Central memory CD8-positive, alpha-beta T cell (primary cell): ENCODE measurements at regions not wholly inside any gene's neighbourhood (a gene's known extent, or its start where the extent isn't known, plus 50 kb on each side); places are given as distances from the start of the nearest gene placed in this dataset.

ENCODE experiments used
- ATAC-seq: fragments of 150-1000 bp; cut with Tn5 transposase; replicated peaks from 2 replicates; pipeline ENCODE4 v1.10.0; 2022; ENCODE audit warnings: mild to moderate bottlenecking, moderate FRiP score, moderate number of reproducible peaks; ENCODE audit not compliant: poor library complexity, severe bottlenecking; ENCODE audit errors: extremely low read depth
- DNase-seq, 2 donors: peaks; one replicate each; pipeline ENCODE4 v3.0.0; 2021; ENCODE audit warnings: low spot score in 2 of 2
- H3K27ac Mint-ChIP-seq: one replicate; pipeline ENCODE4 v1.8.0; 2022; ENCODE audit warnings: low read depth, mild to moderate bottlenecking, moderate library complexity, mixed read lengths
- H3K27me3 Mint-ChIP-seq: one replicate; pipeline ENCODE4 v1.8.0; 2022; ENCODE audit warnings: mixed read lengths
- H3K36me3 Mint-ChIP-seq: one replicate; pipeline ENCODE4 v1.8.0; 2022; ENCODE audit warnings: mild to moderate bottlenecking, moderate library complexity, mixed read lengths; ENCODE audit not compliant: insufficient read depth
- H3K4me1 Mint-ChIP-seq: one replicate; pipeline ENCODE4 v1.8.0; 2022; ENCODE audit warnings: mixed read lengths
- H3K4me3 Mint-ChIP-seq: one replicate; pipeline ENCODE4 v1.8.0; 2022; ENCODE audit warnings: mild to moderate bottlenecking, moderate library complexity, mixed read lengths
- H3K9me3 Mint-ChIP-seq: one replicate; pipeline ENCODE4 v1.8.0; 2022; ENCODE audit warnings: mixed read lengths

- ATAC-seq (no peak), DNase-seq (no peak)
- Mint-ChIP-seq H3K9me3 (no peaks in the 10 kb centered on the region), H3K27me3 (no peaks in the 10 kb centered on the region), H3K4me3 (no peak overlapping the region), H3K36me3 (no peaks in the 10 kb centered on the region), H3K4me1 (no peaks in the 10 kb centered on the region), H3K27ac (no peak overlapping the region)
Measured at GRCh38 chr13:87887459-87888123, 216.4 kb downstream of the SLITRK5 start.

GRCh38 chr13:87889254-87889653 is 218.1 kb downstream of the SLITRK5 start:
- DNase-seq (no peak), ATAC-seq (no peak)
- Mint-ChIP-seq H3K4me3 (no peak overlapping the region), H3K27ac (no peak overlapping the region), H3K27me3 (no peaks in the 10 kb centered on the region), H3K36me3 (no peaks in the 10 kb centered on the region), H3K9me3 (no peaks in the 10 kb centered on the region), H3K4me1 (no peaks in the 10 kb centered on the region)

- H3K4me3 Mint-ChIP-seq, result no peak overlapping the region
- H3K36me3 Mint-ChIP-seq, result no peaks in the 10 kb centered on the region
- H3K27ac Mint-ChIP-seq, result no peak overlapping the region
- ATAC-seq (no peak), DNase-seq (no peak)
- no peaks in the 10 kb centered on the region for H3K4me1 Mint-ChIP-seq
- no peaks in the 10 kb centered on the region for H3K9me3 Mint-ChIP-seq
- no peaks in the 10 kb centered on the region for H3K27me3 Mint-ChIP-seq
Measured at GRCh38 chr13:87893186-87893585, 222.0 kb downstream of the SLITRK5 start.

DNA sequence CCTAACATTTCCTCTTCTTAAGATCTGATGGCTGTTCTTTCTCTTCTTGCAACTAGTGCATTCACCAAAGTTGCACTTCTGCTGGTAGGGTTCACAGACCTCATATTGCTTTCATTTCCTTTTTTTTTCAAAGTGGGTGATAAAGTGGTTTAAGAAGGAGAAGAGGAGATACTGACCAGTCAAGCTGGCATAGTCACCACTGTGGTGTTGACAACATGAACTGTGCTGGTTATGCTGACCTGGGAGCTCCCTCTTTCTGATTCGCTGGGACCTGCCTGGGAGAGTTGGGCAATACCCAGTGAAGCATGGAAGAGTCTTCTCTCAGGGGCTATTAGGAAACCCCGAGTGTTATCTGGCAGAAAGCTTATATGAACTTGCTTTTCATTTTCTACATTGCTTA is 222.9 kb downstream of the SLITRK5 start:
- Mint-ChIP-seq H3K4me1 (no peaks in the 10 kb centered on the region), H3K27ac (no peak overlapping the region), H3K9me3 (no peaks in the 10 kb centered on the region), H3K36me3 (no peaks in the 10 kb centered on the region), H3K27me3 (no peaks in the 10 kb centered on the region), H3K4me3 (no peak overlapping the region)
- no peak for ATAC-seq
- no peak for DNase-seq

- no peak for DNase-seq
- no peaks in the 10 kb centered on the region for H3K36me3 Mint-ChIP-seq
- H3K4me1 Mint-ChIP-seq, result no peaks in the 10 kb centered on the region
- no peak overlapping the region for H3K27ac Mint-ChIP-seq
- ATAC-seq, result no peak
- H3K9me3 Mint-ChIP-seq, result peaks cover 10% of the 10 kb centered on the region
- no peaks in the 10 kb centered on the region for H3K27me3 Mint-ChIP-seq
- no peak overlapping the region for H3K4me3 Mint-ChIP-seq
Measured at GRCh38 chr13:87903553-87903952, 232.4 kb downstream of the SLITRK5 start.

- DNase-seq (no peak), ATAC-seq (no peak)
- Mint-ChIP-seq H3K4me1 (no peaks in the 10 kb centered on the region), H3K4me3 (no peak overlapping the region), H3K27me3 (no peaks in the 10 kb centered on the region), H3K36me3 (no peaks in the 10 kb centered on the region), H3K9me3 (peaks cover 14% of the 10 kb centered on the region), H3K27ac (no peak overlapping the region)
Measured at GRCh38 chr13:87906411-87906810, 235.2 kb downstream of the SLITRK5 start.

DNA sequence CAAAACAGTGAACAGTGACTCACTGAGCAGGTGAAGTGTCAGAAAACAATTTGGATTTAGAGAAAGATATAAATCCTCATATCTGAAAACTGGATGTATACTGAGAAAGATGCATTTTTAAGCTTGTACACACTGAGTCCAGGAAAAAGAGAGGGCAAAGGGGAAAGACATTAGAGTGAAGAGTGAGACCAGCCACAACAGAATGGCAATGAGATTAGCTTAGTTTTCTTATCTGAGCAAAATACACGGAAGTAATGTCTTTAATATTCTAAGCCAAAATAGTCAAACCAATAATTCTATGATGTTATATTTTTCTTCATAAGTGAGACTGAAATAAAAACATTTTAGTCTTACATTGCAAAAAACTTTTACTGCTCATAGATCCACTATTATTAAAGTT is 236.0 kb downstream of the SLITRK5 start:
- no peak overlapping the region for H3K27ac Mint-ChIP-seq
- no peaks in the 10 kb centered on the region for H3K4me1 Mint-ChIP-seq
- no peak for ATAC-seq
- no peak for DNase-seq
- H3K9me3 Mint-ChIP-seq, result peaks cover 14% of the 10 kb centered on the region
- no peak overlapping the region for H3K4me3 Mint-ChIP-seq
- H3K36me3 Mint-ChIP-seq, result no peaks in the 10 kb centered on the region
- H3K27me3 Mint-ChIP-seq, result no peaks in the 10 kb centered on the region

DNA sequence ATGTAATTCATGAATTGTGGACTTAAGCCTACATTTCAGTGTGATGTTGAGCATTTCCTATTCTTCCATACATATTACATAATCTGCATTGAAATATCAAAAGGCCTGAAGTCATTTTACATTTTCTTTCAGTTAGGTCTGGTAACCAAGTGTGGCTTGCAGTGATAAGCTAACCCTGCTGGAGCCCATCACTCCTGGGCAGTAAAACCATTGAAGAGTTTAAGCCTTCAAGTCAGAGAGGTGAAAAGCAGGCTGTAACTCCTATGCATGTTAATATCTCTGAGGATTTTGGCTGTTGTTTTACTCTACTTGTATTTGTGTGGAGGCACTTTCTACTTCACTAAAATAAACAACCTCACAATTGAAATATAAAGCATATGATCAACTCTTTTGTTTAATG is 248.8 kb downstream of the SLITRK5 start:
- H3K4me1 Mint-ChIP-seq, result no peaks in the 10 kb centered on the region
- DNase-seq (no peak), ATAC-seq (no peak)
- no peak overlapping the region for H3K4me3 Mint-ChIP-seq
- H3K27me3 Mint-ChIP-seq, result no peaks in the 10 kb centered on the region
- no peaks in the 10 kb centered on the region for H3K36me3 Mint-ChIP-seq
- no peak overlapping the region for H3K27ac Mint-ChIP-seq
- peaks cover 32% of the 10 kb centered on the region for H3K9me3 Mint-ChIP-seq

DNA sequence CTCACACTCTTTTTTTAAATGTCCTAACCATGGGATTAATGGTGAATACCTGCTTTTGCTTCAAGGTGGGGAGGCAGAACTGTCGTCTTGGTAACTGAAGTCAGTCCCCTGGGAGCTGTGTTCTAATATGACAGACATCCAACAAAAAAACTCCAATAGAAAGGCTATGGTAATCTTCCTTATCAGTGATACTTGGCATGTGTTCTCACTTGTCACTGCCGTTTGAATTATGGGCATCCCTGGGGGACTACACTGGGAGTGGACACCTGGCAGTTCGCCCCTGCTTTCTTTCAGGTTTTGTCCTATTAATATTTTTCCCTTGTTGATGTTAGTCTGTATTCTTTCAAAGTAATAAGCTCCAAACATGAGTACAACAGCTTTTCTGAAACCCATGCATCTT is 252.6 kb downstream of the SLITRK5 start:
- peaks cover 32% of the 10 kb centered on the region for H3K9me3 Mint-ChIP-seq
- H3K27me3 Mint-ChIP-seq, result no peaks in the 10 kb centered on the region
- no peak for ATAC-seq
- H3K4me1 Mint-ChIP-seq, result no peaks in the 10 kb centered on the region
- no peak overlapping the region for H3K27ac Mint-ChIP-seq
- no peaks in the 10 kb centered on the region for H3K36me3 Mint-ChIP-seq
- DNase-seq, result no peak
- no peak overlapping the region for H3K4me3 Mint-ChIP-seq

- no peak overlapping the region for H3K4me3 Mint-ChIP-seq
- peaks cover 28% of the 10 kb centered on the region for H3K9me3 Mint-ChIP-seq
- H3K36me3 Mint-ChIP-seq, result no peaks in the 10 kb centered on the region
- no peak for DNase-seq
- no peaks in the 10 kb centered on the region for H3K27me3 Mint-ChIP-seq
- H3K27ac Mint-ChIP-seq, result no peak overlapping the region
- no peak for ATAC-seq
- no peaks in the 10 kb centered on the region for H3K4me1 Mint-ChIP-seq
Measured at GRCh38 chr13:87925006-87925405, 253.8 kb downstream of the SLITRK5 start.

GRCh38 chr13:87940776-87941175 is 269.6 kb downstream of the SLITRK5 start:
- no peaks in the 10 kb centered on the region for H3K36me3 Mint-ChIP-seq
- H3K4me1 Mint-ChIP-seq, result no peaks in the 10 kb centered on the region
- no peak overlapping the region for H3K4me3 Mint-ChIP-seq
- H3K27ac Mint-ChIP-seq, result no peak overlapping the region
- H3K9me3 Mint-ChIP-seq, result peaks cover 8% of the 10 kb centered on the region
- no peaks in the 10 kb centered on the region for H3K27me3 Mint-ChIP-seq
- DNase-seq (no peak), ATAC-seq (no peak)

DNA sequence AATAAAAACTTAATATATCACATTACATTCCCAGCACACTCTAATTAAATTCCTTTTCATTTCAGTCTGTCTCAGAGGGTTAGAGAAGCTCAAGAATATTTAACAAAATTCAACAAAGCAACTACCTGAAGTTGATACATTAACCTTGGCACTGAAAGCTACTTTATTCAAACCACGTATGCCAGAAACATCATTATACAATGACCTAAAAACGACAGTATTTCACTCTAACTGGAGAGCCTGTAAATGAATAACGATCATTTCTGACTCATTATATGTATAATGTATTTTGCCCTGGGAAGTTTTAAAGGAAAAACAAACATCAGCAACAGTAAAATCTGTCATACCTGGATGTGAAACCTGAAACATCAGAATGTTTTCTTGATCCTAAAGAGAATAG is 270.1 kb downstream of the SLITRK5 start:
- H3K4me3 Mint-ChIP-seq, result no peak overlapping the region
- H3K27ac Mint-ChIP-seq, result no peak overlapping the region
- no peaks in the 10 kb centered on the region for H3K27me3 Mint-ChIP-seq
- H3K9me3 Mint-ChIP-seq, result peaks cover 8% of the 10 kb centered on the region
- H3K4me1 Mint-ChIP-seq, result no peaks in the 10 kb centered on the region
- no peak for DNase-seq
- no peak for ATAC-seq
- no peaks in the 10 kb centered on the region for H3K36me3 Mint-ChIP-seq

DNA sequence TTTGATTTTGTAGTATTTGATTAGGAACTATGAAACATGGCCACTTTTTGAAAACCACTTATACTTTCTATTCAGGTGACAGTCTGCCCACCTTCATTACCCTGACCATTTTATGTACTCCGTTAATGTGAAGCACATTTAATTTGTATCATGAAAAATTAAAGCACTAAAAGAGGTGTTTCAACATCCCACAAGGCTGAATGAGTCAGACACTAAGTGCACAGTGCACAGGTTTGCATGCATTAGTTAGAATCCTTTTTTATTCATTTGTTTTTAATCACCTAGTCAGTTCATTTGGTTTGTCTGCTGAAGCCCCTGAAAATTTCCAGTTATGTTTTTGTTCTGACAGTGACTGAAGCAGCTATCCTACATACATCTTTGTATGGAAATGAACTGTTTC is 271.0 kb downstream of the SLITRK5 start:
- no peak for DNase-seq
- H3K4me3 Mint-ChIP-seq, result no peak overlapping the region
- H3K27me3 Mint-ChIP-seq, result no peaks in the 10 kb centered on the region

GRCh38 chr13:87944038-87944437 is 272.9 kb downstream of the SLITRK5 start:
- Mint-ChIP-seq H3K4me3 (no peak overlapping the region), H3K9me3 (no peaks in the 10 kb centered on the region), H3K4me1 (no peaks in the 10 kb centered on the region), H3K27ac (no peak overlapping the region), H3K36me3 (no peaks in the 10 kb centered on the region), H3K27me3 (no peaks in the 10 kb centered on the region)
- no peak for DNase-seq
- ATAC-seq, result no peak

More for the DNA sequence above, 271.0 kb downstream of the SLITRK5 start:
- Mint-ChIP-seq H3K4me1 (no peaks in the 10 kb centered on the region), H3K27ac (no peak overlapping the region), H3K36me3 (no peaks in the 10 kb centered on the region), H3K9me3 (peaks cover under 1% of the 10 kb centered on the region)
- no peak for ATAC-seq
